Karpas-422 (cell line): ENCODE measurements at regions not wholly inside any gene's neighbourhood (a gene's known extent, or its start where the extent isn't known, plus 50 kb on each side); places are given as distances from the start of the nearest gene placed in this dataset.

Experiments used
- DNase-seq: peaks from one replicate; pipeline ENCODE4 v3.0.0-alpha.2; 2015
- H2AFZ ChIP-seq: fragments of 200-600 bp; sonication (generic); 2 replicates; pipeline ENCODE4 v1.6.1; 2014; ENCODE audit warnings: antibody characterized with exemption, low read length, mixed read lengths
- H3K27ac ChIP-seq: fragments of 200-600 bp; sonication (generic); 2 replicates; pipeline ENCODE4 v1.5.1; 2014; ENCODE audit warnings: mild to moderate bottlenecking, low read length, moderate library complexity
- H3K27me3 ChIP-seq: fragments of 200-600 bp; sonication (generic); 2 replicates; pipeline ENCODE4 v1.6.1; 2014; ENCODE audit warnings: low read length, mixed read lengths
- H3K36me3 ChIP-seq: fragments of 200-600 bp; sonication (generic); 2 replicates; pipeline ENCODE4 v1.6.1; 2014; ENCODE audit warnings: low read length, mixed read lengths; ENCODE audit not compliant: insufficient read depth
- H3K4me1 ChIP-seq: fragments of 200-600 bp; sonication (generic); 2 replicates; pipeline ENCODE4 v1.6.1; 2014; ENCODE audit warnings: mild to moderate bottlenecking, low read length, mixed read lengths
- H3K4me2 ChIP-seq: fragments of 200-600 bp; sonication (generic); 2 replicates; pipeline ENCODE4 v1.6.1; 2014; ENCODE audit warnings: low read length, low read depth, mild to moderate bottlenecking; ENCODE audit not compliant: poor library complexity, severe bottlenecking
- H3K4me3 ChIP-seq: fragments of 200-600 bp; sonication (generic); 2 replicates; pipeline ENCODE4 v1.5.1; 2014; ENCODE audit warnings: mild to moderate bottlenecking, antibody characterized with exemption, low read length, mixed read lengths
- H3K79me2 ChIP-seq: fragments of 200-600 bp; sonication (generic); 2 replicates; pipeline ENCODE4 v1.6.1; 2014; ENCODE audit warnings: mild to moderate bottlenecking, low read length, mixed read lengths
- H3K9ac ChIP-seq: fragments of 200-600 bp; sonication (generic); 2 replicates; pipeline ENCODE4 v1.6.0; 2014; ENCODE audit warnings: low read length
- H3K9me2 ChIP-seq: fragments of 200-600 bp; sonication (generic), shearing (Covaris generic); replicated peaks from 2 replicates; pipeline ENCODE4 v1.6.0; 2014; ENCODE audit warnings: mild to moderate bottlenecking, low read length, moderate library complexity; ENCODE audit not compliant: insufficient read depth
- H3K9me3 ChIP-seq: fragments of 300-700, 200-600 bp; sonication (generic); 2 replicates; pipeline ENCODE4 v1.6.1; 2014; ENCODE audit warnings: low read length, mixed read lengths
- H4K20me1 ChIP-seq: fragments of 200-600 bp; sonication (generic); 2 replicates; pipeline ENCODE4 v1.6.1; 2014; ENCODE audit warnings: mild to moderate bottlenecking, antibody characterized with exemption, low read length, low read depth; ENCODE audit not compliant: insufficient read depth

DNA sequence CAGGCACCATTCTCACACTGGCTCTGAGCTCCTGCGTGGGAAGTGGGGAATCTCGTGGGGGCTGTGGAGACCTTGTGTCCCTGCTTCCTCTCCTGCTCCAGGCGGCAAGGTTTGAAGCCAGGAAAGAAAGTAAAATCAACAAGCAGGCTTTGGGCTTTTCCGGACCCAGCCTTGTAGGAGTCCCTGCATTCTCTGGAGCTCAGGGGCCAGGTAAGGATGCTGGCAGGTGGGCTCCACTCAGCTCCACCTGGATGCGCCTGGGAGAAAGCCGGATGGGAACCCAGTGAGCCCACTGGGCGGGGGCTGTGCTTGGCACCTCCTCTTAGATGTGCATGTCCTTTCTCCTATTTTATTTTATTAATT, 362.5 kb downstream of the SEC14L1 start:
- DNase-seq, result no peak
- H4K20me1 ChIP-seq, result no peaks in the 10 kb centered on the region
- no peak overlapping the region for H2AFZ ChIP-seq
- no peaks in the 10 kb centered on the region for H3K27me3 ChIP-seq
- no peak overlapping the region for H3K9ac ChIP-seq
- no peak overlapping the region for H3K4me2 ChIP-seq
- no peaks in the 10 kb centered on the region for H3K9me2 ChIP-seq
- no peaks in the 10 kb centered on the region for H3K79me2 ChIP-seq
- no peaks in the 10 kb centered on the region for H3K9me3 ChIP-seq
- no peak overlapping the region for H3K4me3 ChIP-seq
- no peaks in the 10 kb centered on the region for H3K4me1 ChIP-seq
- no peaks in the 10 kb centered on the region; the same call in 1 of the 2 replicates for H3K36me3 ChIP-seq
- no peak overlapping the region for H3K27ac ChIP-seq

DNA sequence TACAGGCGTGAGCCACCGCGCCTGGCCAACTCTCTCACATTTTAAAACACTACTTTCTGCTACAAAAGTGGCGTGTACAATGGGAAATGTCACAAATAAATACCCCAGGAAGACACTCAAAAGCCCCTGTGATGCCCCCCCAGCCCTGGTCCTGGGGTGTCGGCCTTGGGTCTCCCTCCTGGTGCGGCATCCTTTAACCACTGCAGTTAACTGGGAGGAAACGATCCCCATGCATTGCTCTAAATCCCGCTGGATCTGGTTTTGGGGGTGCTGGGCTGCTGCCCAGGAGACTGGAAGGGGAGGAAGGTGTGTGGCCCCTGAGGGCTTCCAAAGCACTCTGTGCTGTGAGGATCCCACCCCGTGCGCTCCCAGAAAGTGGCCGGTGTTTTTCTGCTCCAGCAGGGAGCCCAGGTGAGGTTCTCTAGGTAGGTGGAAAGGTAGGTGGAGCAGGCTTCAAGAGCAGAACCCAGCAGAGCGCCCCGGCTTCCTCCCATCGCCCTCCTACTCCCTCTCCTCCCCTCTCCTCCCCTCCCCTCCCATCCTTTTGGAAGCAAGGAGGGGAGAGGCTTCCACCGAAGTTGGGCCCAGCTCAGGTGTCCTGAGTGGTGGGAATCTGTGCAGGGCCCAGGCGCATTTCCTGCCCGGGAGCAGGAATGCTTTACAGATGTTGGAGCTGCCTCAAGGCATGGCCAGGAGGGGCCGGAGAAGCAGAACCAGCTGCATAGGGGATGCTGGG, 363.3 kb downstream of the SEC14L1 start:
- no peaks in the 10 kb centered on the region for H3K9me3 ChIP-seq
- H3K4me2 ChIP-seq, result no peak overlapping the region
- H3K27ac ChIP-seq, result no peak overlapping the region
- no peak overlapping the region for H3K4me3 ChIP-seq
- no peaks in the 10 kb centered on the region for H3K79me2 ChIP-seq
- no peaks in the 10 kb centered on the region for H4K20me1 ChIP-seq
- H2AFZ ChIP-seq, result no peak overlapping the region
- H3K4me1 ChIP-seq, result no peaks in the 10 kb centered on the region
- no peak overlapping the region for H3K9ac ChIP-seq
- DNase-seq, result no peak
- no peaks in the 10 kb centered on the region for H3K9me2 ChIP-seq
- peaks cover 5% of the 10 kb centered on the region; the same call in 1 of the 2 replicates for H3K36me3 ChIP-seq
- H3K27me3 ChIP-seq, result no peaks in the 10 kb centered on the region

DNA sequence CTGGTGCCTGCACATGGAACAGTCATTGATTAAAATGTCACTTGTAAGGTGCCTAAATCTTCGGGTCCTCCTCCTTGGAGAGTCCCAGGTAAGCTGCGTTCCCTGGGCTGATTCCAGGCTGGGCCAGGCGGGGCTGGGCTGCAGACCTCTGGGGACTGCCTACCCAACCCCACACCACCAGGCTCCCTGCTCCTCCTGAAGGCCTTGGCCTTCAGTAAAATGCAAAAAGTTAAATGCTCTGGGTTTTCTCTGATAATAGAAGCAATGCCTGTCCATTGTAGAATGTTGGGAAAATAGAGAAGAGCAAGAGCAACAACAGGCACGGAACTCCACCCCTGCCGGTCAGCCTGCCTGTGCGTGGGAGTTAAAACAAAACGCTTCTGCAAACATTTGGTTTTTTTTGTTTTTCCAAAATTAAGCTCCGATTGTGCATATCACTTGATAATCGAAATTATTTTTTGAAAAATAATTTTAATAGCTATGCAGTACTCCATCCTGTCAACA, 363.9 kb downstream of the SEC14L1 start:
- no peak for DNase-seq
- H3K79me2 ChIP-seq, result no peaks in the 10 kb centered on the region
- H3K4me1 ChIP-seq, result no peaks in the 10 kb centered on the region
- no peaks in the 10 kb centered on the region for H3K27me3 ChIP-seq
- H2AFZ ChIP-seq, result no peak overlapping the region
- H3K4me2 ChIP-seq, result no peak overlapping the region
- no peaks in the 10 kb centered on the region for H3K9me2 ChIP-seq
- H3K36me3 ChIP-seq, result peaks cover 5% of the 10 kb centered on the region; the same call in 1 of the 2 replicates
- H4K20me1 ChIP-seq, result no peaks in the 10 kb centered on the region
- H3K27ac ChIP-seq, result no peak overlapping the region
- H3K9me3 ChIP-seq, result no peaks in the 10 kb centered on the region; the same call in 1 of the 2 replicates
- H3K9ac ChIP-seq, result no peak overlapping the region
- H3K4me3 ChIP-seq, result no peak overlapping the region

DNA sequence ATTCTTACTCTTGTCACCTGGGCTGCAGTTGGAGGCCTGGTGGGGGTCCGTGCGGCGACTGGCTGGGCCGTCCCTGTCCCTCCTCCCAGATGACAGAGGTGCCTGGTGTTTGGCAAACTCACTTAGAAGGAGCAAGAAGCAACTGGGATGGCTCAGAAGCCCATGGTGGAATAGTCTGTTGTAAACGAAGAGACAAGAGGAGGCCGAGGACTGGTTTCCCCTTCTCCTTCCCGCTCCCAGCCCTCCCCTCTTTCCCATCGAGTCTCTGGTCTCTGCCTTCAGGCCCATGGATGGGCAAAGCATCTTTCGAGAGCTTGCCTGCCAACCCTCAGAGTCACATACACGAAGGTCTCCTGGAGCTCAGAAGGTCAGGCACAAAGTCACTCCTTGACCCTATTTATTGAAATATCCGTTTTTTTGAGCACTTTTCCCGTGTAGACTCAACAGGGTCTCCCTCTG, 364.4 kb downstream of the SEC14L1 start:
- H3K4me3 ChIP-seq, result no peak overlapping the region
- no peaks in the 10 kb centered on the region for H3K9me2 ChIP-seq
- no peaks in the 10 kb centered on the region for H3K27me3 ChIP-seq
- H3K36me3 ChIP-seq, result peaks cover 5% of the 10 kb centered on the region; the same call in 1 of the 2 replicates
- H3K79me2 ChIP-seq, result no peaks in the 10 kb centered on the region
- H3K4me1 ChIP-seq, result no peaks in the 10 kb centered on the region
- no peak overlapping the region for H2AFZ ChIP-seq
- H3K27ac ChIP-seq, result no peak overlapping the region
- H4K20me1 ChIP-seq, result no peaks in the 10 kb centered on the region
- H3K4me2 ChIP-seq, result no peak overlapping the region
- H3K9me3 ChIP-seq, result peaks cover 3% of the 10 kb centered on the region; the same call in 1 of the 2 replicates
- no peak overlapping the region for H3K9ac ChIP-seq
- DNase-seq, result no peak

DNA sequence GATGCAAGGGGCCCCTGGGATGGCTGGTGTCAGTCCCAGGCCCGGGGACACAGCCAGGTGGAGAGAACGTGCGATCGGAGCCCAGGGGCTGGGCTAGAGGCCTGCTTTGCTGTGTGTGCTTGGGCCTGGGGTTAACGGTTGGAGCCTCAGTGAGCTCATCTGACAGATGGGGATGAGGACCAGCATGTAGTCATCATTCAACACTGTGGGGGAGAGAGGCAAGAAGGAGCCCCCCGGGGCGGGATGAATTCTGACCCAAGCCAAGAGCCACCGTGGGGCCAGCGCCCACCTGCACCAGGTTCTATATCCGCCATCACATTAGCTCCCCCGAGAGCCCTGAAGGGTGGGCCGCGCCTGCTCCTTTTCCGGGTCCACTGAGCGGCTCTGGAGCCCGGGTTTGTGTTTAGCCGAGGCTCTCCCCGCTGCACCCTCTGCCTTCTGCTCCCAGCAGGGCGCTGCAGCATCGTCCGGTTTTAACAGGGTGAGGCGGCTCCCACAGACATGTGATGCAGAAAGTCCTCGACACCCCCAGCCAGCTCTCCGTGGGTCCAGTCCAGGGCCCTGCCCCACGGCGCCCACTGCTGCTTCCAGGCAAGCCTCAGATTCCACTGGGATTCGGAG, 365.7 kb downstream of the SEC14L1 start:
- Histone ChIP-seq H3K4me2 (no peak overlapping the region), H3K36me3 (peaks cover 5% of the 10 kb centered on the region; the same call in 1 of the 2 replicates), H3K9ac (no peak overlapping the region), H3K4me1 (no peaks in the 10 kb centered on the region), H3K27ac (no peak overlapping the region), H3K9me3 (peaks cover 5% of the 10 kb centered on the region; the same call in 1 of the 2 replicates), H4K20me1 (no peaks in the 10 kb centered on the region), H3K9me2 (no peaks in the 10 kb centered on the region), H3K4me3 (no peak overlapping the region), H3K79me2 (no peaks in the 10 kb centered on the region), H3K27me3 (no peaks in the 10 kb centered on the region), H2AFZ (no peak overlapping the region)
- DNase-seq, result no peak

DNA sequence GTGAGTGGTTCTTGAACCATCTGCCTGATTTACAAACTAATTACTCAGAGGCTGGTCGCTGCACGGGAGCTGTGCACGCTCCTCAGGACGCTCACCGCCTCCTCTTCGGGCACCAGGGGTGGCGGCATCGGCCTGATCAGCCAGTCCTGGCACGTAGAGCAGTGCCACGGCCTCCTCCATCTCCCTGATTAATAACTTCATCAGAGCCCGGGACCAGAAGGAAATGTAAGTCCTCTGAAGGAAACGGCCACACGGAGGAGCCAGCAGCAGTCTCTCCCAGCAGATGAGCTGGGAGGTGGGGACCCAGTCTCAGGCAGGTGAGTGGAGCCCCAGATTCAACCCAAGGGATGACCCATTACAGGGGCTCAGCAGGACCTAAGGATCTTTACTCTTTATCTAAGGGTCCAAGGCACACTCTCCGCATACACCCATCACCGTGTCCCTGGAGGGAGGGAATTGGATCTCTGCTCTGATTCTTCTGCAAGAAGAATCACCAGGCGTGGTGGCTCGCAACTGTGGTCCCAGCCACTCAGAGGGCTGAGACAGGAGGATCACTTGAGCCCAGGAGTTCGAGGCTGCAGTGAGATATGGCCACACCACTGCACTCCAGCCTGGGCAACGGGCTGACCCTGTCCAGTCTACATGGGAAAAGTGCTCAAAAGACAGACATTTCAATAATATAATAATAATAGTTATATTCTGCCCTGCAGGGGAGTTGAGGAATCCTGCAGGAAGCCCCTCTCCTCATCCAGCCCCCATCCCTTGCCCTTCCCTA, 366.5 kb downstream of the SEC14L1 start:
- no peaks in the 10 kb centered on the region for H3K79me2 ChIP-seq
- H3K4me3 ChIP-seq, result no peak overlapping the region
- no peaks in the 10 kb centered on the region for H3K9me2 ChIP-seq
- H3K9ac ChIP-seq, result no peak overlapping the region
- no peak for DNase-seq
- no peak overlapping the region for H3K4me2 ChIP-seq
- peaks cover 5% of the 10 kb centered on the region; the same call in 1 of the 2 replicates for H3K36me3 ChIP-seq
- H3K27ac ChIP-seq, result no peak overlapping the region
- H2AFZ ChIP-seq, result no peak overlapping the region
- peaks cover 6% of the 10 kb centered on the region; the same call in 1 of the 2 replicates for H3K9me3 ChIP-seq
- H3K27me3 ChIP-seq, result no peaks in the 10 kb centered on the region
- H3K4me1 ChIP-seq, result no peaks in the 10 kb centered on the region
- no peaks in the 10 kb centered on the region for H4K20me1 ChIP-seq

DNA sequence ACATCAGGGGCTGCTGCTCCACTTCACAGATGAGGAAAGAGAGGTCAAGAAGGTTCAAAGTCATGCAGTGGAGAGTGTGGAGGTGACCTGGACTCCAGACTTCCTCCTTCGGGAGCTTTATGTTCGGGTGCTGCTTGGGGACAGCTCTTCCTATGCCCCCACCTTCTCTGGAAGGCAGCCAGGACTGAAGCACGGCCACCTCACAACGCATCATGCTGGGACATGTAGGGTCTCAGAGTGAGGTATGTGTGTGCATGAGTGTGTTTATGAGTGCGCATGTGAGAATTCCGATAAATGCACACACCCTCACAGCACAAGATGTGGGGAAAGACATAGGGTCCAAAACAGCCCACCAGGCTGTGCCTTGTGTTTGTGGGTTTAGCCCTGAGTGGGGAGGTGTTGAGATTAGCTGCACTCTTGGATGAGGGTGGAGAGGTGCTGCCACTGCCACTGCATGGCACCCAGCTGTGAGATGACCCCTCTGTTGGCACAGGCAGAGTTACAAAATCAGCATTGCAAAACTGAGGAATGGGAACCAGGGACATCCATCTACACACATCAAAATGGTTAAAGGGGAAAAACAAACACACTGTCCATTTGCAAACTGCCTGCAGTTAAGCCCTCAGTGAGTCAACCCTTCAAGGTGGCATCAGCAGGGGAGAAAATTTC, 367.4 kb downstream of the SEC14L1 start:
- no peak overlapping the region for H3K4me3 ChIP-seq
- DNase-seq, result no peak
- H3K9me2 ChIP-seq, result no peaks in the 10 kb centered on the region
- H4K20me1 ChIP-seq, result no peaks in the 10 kb centered on the region
- no peaks in the 10 kb centered on the region for H3K79me2 ChIP-seq
- H3K27ac ChIP-seq, result no peak overlapping the region
- peaks cover 6% of the 10 kb centered on the region; the same call in 1 of the 2 replicates for H3K9me3 ChIP-seq
- no peaks in the 10 kb centered on the region for H3K4me1 ChIP-seq
- H3K9ac ChIP-seq, result no peak overlapping the region
- no peak overlapping the region for H2AFZ ChIP-seq
- no peaks in the 10 kb centered on the region for H3K27me3 ChIP-seq
- no peak overlapping the region for H3K4me2 ChIP-seq
- H3K36me3 ChIP-seq, result peaks cover 5% of the 10 kb centered on the region; the same call in 1 of the 2 replicates
